K562 (cell line): ENCODE measurements at regions not wholly inside any gene's neighbourhood (a gene's known extent, or its start where the extent isn't known, plus 50 kb on each side); places are given as distances from the start of the nearest gene placed in this dataset.

Source experiments
- CBX8 ChIP-seq: fragments of 200-600 bp; sonication (generic); IDR thresholded peaks from 2 replicates; pipeline ENCODE4 v1.6.1; 2012; ENCODE audit warnings: borderline replicate concordance, mixed run types, low read depth, mild to moderate bottlenecking, moderate library complexity, mixed read lengths, low read length, control low read depth, inconsistent platforms; ENCODE audit not compliant: poor library complexity, severe bottlenecking; ENCODE audit errors: extremely low read depth
- FOSL1 ChIP-seq: fragments of 200-800 bp; sonication (Bioruptor generic); conservative IDR thresholded peaks from 2 replicates; pipeline ENCODE4 v1.6.1; 2016; ENCODE audit warnings: missing genetic modification characterization, missing compliant biosample characterization
- HIVEP1 ChIP-seq: fragments of 250-450 bp; sonication (Bioruptor Pico); IDR thresholded peaks from 2 replicates; pipeline ENCODE4 v1.4.0; 2020; ENCODE audit warnings: mild to moderate bottlenecking
- KDM4B ChIP-seq, 2 experiments: fragments of 450-650 bp in 1 of 2; sonication (generic) in 1 of 2; IDR thresholded peaks; 2 replicates each; pipeline ENCODE4 v1.6.1; 2016 to 2017; ENCODE audit warnings: borderline replicate concordance in 2 of 2, antibody characterized with exemption in 1 of 2, low read depth in 1 of 2, mild to moderate bottlenecking in 1 of 2
- MEF2D ChIP-seq: conservative IDR thresholded peaks from 2 replicates; pipeline ENCODE4 v1.6.1; 2016; ENCODE audit warnings: low read depth, missing genetic modification characterization, missing compliant biosample characterization
- NELFE ChIP-seq: IDR thresholded peaks from 2 replicates; pipeline ENCODE4 v1.6.1; 2011; ENCODE audit warnings: mild to moderate bottlenecking; ENCODE audit not compliant: insufficient read depth, insufficient read length
- PRDM10 ChIP-seq: fragments of 450-650 bp; IDR thresholded peaks from 2 replicates; pipeline ENCODE4 v1.6.1; 2018; ENCODE audit not compliant: partially characterized antibody
- PTRF ChIP-seq: fragments of 450-650 bp; IDR thresholded peaks from 2 replicates; pipeline ENCODE4 v1.6.1; 2016; ENCODE audit warnings: mild to moderate bottlenecking, missing genetic modification characterization, missing compliant biosample characterization
- RBM34 ChIP-seq: fragments of 200-400 bp; formaldehyde crosslinking; IDR thresholded peaks from 2 replicates; pipeline ENCODE4 v1.6.1; 2018; ENCODE audit warnings: low read length, borderline replicate concordance; ENCODE audit not compliant: insufficient read depth
- SRSF9 ChIP-seq: fragments of 200-400 bp; formaldehyde crosslinking; IDR thresholded peaks from 2 replicates; pipeline ENCODE4 v1.6.1; 2017; ENCODE audit warnings: low read depth, low read length, borderline replicate concordance
- TAL1 ChIP-seq: fragments of 450-650 bp; IDR thresholded peaks from 2 replicates; pipeline ENCODE4 v1.6.1; 2016; ENCODE audit warnings: mild to moderate bottlenecking
- ZBTB12 ChIP-seq: fragments of 250-450 bp; sonication (Bioruptor Pico); IDR thresholded peaks from 2 replicates; pipeline ENCODE4 v1.4.0; 2020
- ZBTB43 ChIP-seq: sonication (generic); formaldehyde crosslinking; IDR thresholded peaks from 2 replicates; pipeline ENCODE4 v1.8.0; 2023; ENCODE audit warnings: mild to moderate bottlenecking, missing genetic modification reagents
- ZNF212 ChIP-seq: fragments of 450-650 bp; formaldehyde crosslinking; IDR thresholded peaks from 2 replicates; pipeline ENCODE4 v1.4.0; 2020; ENCODE audit warnings: mild to moderate bottlenecking
- ZNF41 ChIP-seq: fragments of 250-450 bp; sonication (Bioruptor Pico); conservative IDR thresholded peaks from 2 replicates; pipeline ENCODE4 v1.4.0; 2020; ENCODE audit warnings: mild to moderate bottlenecking
- ZNF79 ChIP-seq: fragments of 250-450 bp; sonication (Bioruptor Pico); IDR thresholded peaks from 2 replicates; pipeline ENCODE4 v1.4.0; 2020; ENCODE audit warnings: low read depth, mild to moderate bottlenecking, moderate library complexity
- TF ChIP-seq, protein P1 (sequence below): fragments of 250-450 bp; sonication (Bioruptor Pico); IDR thresholded peaks from 2 replicates; pipeline ENCODE4 v1.8.0; 2022; ENCODE audit warnings: moderate library complexity, mild to moderate bottlenecking, inconsistent platforms
- TF ChIP-seq, protein P2 (sequence below): fragments of 250-450 bp; sonication (Bioruptor Pico); IDR thresholded peaks from 2 replicates; pipeline ENCODE4 v1.4.0; 2020; ENCODE audit warnings: borderline replicate concordance

DNA sequence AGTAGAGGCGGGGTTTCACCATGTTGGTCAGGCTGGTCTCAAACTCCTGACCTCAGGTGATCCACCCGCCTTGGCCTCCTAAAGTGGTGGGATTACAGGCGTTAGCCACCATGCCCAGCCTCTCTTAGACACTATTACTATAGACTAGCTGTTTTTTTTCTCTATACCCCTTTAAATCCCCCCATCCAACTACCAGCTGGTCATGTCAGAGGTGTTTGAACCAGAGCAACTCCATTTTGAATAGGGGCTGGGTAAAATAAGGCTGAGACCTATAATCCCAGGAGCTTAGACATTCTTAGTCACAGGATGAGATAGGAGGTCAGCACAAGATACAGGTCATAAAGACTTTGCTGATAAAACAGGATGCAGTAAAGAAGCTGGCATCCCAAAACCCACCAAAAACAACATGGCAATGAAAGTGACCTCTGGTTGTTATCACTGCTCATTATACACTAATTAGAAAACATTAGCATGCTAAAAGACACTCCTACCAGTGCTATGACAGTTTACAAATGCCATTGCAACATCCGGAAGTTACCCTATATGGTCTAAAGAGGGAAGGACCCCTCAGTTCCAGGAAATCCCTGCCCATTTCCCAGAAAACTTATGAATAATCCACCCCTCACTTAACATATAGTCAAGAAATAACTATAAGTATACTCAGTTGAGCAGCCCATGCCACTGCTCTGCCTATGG lies 57.8 kb upstream of the GPD1L start (continued):
- TF ChIP-seq, protein P1, sequence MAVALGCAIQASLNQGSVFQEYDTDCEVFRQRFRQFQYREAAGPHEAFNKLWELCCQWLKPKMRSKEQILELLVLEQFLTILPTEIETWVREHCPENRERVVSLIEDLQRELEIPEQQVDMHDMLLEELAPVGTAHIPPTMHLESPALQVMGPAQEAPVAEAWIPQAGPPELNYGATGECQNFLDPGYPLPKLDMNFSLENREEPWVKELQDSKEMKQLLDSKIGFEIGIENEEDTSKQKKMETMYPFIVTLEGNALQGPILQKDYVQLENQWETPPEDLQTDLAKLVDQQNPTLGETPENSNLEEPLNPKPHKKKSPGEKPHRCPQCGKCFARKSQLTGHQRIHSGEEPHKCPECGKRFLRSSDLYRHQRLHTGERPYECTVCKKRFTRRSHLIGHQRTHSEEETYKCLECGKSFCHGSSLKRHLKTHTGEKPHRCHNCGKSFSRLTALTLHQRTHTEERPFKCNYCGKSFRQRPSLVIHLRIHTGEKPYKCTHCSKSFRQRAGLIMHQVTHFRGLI (CRISPR knock-in tag), result peak; percentile 89
- TF ChIP-seq FOSL1 (tag) (peak; percentile 72), ZNF79 (CRISPR knock-in tag) (peak; percentile 66; the same call in 1 of the 2 replicates), ZBTB43 (CRISPR knock-in tag) (no peak), TAL1 (no peak), NELFE (no peak), ZBTB12 (CRISPR knock-in tag) (peak; percentile 75), PTRF (tag) (peak; percentile 90), ZNF212 (CRISPR knock-in tag) (peak; percentile 88; the same call in 1 of the 2 replicates), KDM4B (IDR thresholded peaks at IDR 0.05; ENCODE audit: borderline replicate concordance in 2 of 2, low read depth in 1 of 2) (no peak), CBX8 (no peak), HIVEP1 (peak; percentile 89), SRSF9 (no peak), PRDM10 (no peak), RBM34 (no peak), MEF2D (peak; percentile 93), ZNF41 (CRISPR knock-in tag) (peak; percentile 87; the same call in 1 of the 2 replicates)
- TF ChIP-seq, protein P2, sequence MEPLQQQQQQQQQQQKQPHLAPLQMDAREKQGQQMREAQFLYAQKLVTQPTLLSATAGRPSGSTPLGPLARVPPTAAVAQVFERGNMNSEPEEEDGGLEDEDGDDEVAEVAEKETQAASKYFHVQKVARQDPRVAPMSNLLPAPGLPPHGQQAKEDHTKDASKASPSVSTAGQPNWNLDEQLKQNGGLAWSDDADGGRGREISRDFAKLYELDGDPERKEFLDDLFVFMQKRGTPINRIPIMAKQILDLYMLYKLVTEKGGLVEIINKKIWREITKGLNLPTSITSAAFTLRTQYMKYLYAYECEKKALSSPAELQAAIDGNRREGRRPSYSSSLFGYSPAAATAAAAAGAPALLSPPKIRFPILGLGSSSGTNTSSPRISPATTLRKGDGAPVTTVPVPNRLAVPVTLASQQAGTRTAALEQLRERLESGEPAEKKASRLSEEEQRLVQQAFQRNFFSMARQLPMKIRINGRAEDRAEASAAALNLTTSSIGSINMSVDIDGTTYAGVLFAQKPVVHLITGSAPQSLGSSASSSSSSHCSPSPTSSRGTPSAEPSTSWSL (CRISPR knock-in tag), result 0 out of 2 replicates have a peak, but pooled peaks have one; percentile 12
